ENCODE measurements at regions not wholly inside any gene's neighbourhood (a gene's known extent, or its start where the extent isn't known, plus 50 kb on each side); places are given as distances from the start of the nearest gene placed in this dataset.

DNA sequence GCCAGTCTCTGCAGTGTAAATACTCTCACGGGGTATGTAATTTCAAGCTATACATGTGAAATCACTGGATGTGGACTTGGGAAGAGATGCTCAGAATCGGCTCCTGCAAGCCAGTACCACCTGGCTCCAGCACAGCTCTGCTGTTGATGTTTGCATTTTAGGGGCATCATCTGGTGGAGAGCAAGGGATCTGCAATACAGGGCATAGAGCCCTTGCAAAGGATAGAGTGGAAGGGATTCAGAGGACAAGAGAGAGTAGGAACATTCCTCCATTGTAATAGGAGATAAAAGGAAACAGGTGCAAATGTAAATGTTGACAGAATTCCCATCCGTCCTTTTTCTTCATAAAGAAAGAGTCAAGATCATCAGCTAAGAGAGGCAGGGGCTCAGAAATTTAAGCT lies 184.1 kb downstream of the PMP22 start:
- Histone ChIP-seq H3K9ac (ENCODE audit: insufficient read depth, low read length, poor library complexity, severe bottlenecking) (no peak overlapping the region), H3K27ac (ENCODE audit: low read depth in 1 of 2, low read length in 2 of 2) (no peak overlapping the region), H3K4me2 (replicated peaks; ENCODE audit: extremely low read depth, low read length, poor library complexity, severe bottlenecking) (no peak overlapping the region), H3K27me3 (ENCODE audit: control insufficient read depth in 2 of 2, insufficient read depth in 2 of 2, low read length in 2 of 2) (no peaks in the 10 kb centered on the region), H2AFZ (ENCODE audit: insufficient read depth, low read depth, low read length, poor library complexity, severe bottlenecking) (no peak overlapping the region), H3K4me1 (ENCODE audit: control insufficient read depth in 1 of 2, insufficient read depth in 2 of 2, low read length in 2 of 2) (no peaks in the 10 kb centered on the region), H3K79me2 (ENCODE audit: insufficient read depth, low read length) (no peaks in the 10 kb centered on the region), H3K9me3 (replicated peaks in 1 of 2; ENCODE audit: control insufficient read depth in 1 of 2, insufficient read depth in 1 of 2, low read length in 2 of 2) (no peaks in the 10 kb centered on the region), H3K4me3 (replicated peaks in 1 of 3; ENCODE audit: low read depth in 2 of 3, low read length in 3 of 3) (no peak overlapping the region), H4K20me1 (ENCODE audit: insufficient read depth, low read length) (no peaks in the 10 kb centered on the region), H3K36me3 (replicated peaks in 1 of 2; ENCODE audit: control insufficient read depth in 1 of 2, insufficient read depth in 2 of 2, low read length in 2 of 2) (no peaks in the 10 kb centered on the region)
- H3K36me3 Mint-ChIP-seq: no peaks in the 10 kb centered on the region
- peaks cover 0 to 2% (median 0%) of the 10 kb centered on the region in 7 donors for H3K9me3 Mint-ChIP-seq
- DNase-seq: no peak
- 80% methylated on average over 2 of the region's 3 CpGs for WGBS (ENCODE audit: insufficient coverage)
- intact Hi-C loops (cut with micrococcal nuclease): no loop called here
- TF ChIP-seq, protein P1, sequence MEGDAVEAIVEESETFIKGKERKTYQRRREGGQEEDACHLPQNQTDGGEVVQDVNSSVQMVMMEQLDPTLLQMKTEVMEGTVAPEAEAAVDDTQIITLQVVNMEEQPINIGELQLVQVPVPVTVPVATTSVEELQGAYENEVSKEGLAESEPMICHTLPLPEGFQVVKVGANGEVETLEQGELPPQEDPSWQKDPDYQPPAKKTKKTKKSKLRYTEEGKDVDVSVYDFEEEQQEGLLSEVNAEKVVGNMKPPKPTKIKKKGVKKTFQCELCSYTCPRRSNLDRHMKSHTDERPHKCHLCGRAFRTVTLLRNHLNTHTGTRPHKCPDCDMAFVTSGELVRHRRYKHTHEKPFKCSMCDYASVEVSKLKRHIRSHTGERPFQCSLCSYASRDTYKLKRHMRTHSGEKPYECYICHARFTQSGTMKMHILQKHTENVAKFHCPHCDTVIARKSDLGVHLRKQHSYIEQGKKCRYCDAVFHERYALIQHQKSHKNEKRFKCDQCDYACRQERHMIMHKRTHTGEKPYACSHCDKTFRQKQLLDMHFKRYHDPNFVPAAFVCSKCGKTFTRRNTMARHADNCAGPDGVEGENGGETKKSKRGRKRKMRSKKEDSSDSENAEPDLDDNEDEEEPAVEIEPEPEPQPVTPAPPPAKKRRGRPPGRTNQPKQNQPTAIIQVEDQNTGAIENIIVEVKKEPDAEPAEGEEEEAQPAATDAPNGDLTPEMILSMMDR (IDR thresholded peaks at IDR 0.05): no peak
- no peak overlapping the region for H3K27ac Mint-ChIP-seq
- peaks cover 2 to 8% (median 4%) of the 10 kb centered on the region in 3 donors for H3K27me3 Mint-ChIP-seq (ENCODE audit: low read depth in 3 of 3)
- H3K4me3 Mint-ChIP-seq: no peak overlapping the region
- no peaks in the 10 kb centered on the region for H3K4me1 Mint-ChIP-seq

DNA sequence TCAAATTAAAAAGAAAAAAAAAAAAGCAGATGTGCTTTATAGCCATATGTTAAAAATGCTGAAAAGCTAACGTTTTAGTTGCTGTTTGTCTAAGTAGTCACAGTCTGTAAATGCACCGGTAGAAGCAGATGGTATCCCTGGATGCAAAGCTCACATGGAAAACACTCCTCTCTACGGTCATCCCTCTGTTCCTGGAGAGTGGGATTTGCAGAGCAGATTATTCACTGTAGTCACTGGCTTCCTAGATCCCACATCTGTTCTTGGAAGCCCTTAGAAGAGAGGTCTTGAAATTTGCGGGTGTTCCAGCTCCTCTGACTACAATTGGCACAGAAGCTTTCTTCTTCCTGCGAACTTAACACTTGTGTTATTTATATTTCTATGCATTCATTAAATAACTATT lies 186.6 kb downstream of the PMP22 start:
- H3K27me3 Mint-ChIP-seq (ENCODE audit: low read depth in 3 of 3): peaks cover 2 to 6% (median 4%) of the 10 kb centered on the region in 3 donors
- H3K27ac ChIP-seq (ENCODE audit: low read depth in 1 of 2, low read length in 2 of 2): no peak overlapping the region
- no peaks in the 10 kb centered on the region for H3K4me1 ChIP-seq (ENCODE audit: control insufficient read depth in 1 of 2, insufficient read depth in 2 of 2, low read length in 2 of 2)
- peaks cover 0 to 1% (median 0%) of the 10 kb centered on the region in 7 donors for H3K9me3 Mint-ChIP-seq
- no peaks in the 10 kb centered on the region for H3K4me1 Mint-ChIP-seq
- no peak overlapping the region for H3K4me3 ChIP-seq (replicated peaks in 1 of 3; ENCODE audit: low read depth in 2 of 3, low read length in 3 of 3)
- H3K27ac Mint-ChIP-seq: no peak overlapping the region
- H3K9me3 ChIP-seq (replicated peaks in 1 of 2; ENCODE audit: control insufficient read depth in 1 of 2, insufficient read depth in 1 of 2, low read length in 2 of 2): no peaks in the 10 kb centered on the region
- intact Hi-C loops (cut with micrococcal nuclease): no loop called here
- no peak overlapping the region for H2AFZ ChIP-seq (ENCODE audit: insufficient read depth, low read depth, low read length, poor library complexity, severe bottlenecking)
- no peak for DNase-seq
- H3K9ac ChIP-seq (ENCODE audit: insufficient read depth, low read length, poor library complexity, severe bottlenecking): no peak overlapping the region
- H3K36me3 ChIP-seq (replicated peaks in 1 of 2; ENCODE audit: control insufficient read depth in 1 of 2, insufficient read depth in 2 of 2, low read length in 2 of 2): no peaks in the 10 kb centered on the region
- WGBS (ENCODE audit: insufficient coverage): no CpG with 5 or more reads among the region's 5 CpGs
- TF ChIP-seq, protein P1 (IDR thresholded peaks at IDR 0.05): no peak
- H3K4me2 ChIP-seq (replicated peaks; ENCODE audit: extremely low read depth, low read length, poor library complexity, severe bottlenecking): no peak overlapping the region
- no peaks in the 10 kb centered on the region for H3K27me3 ChIP-seq (ENCODE audit: control insufficient read depth in 2 of 2, insufficient read depth in 2 of 2, low read length in 2 of 2)
- no peaks in the 10 kb centered on the region for H4K20me1 ChIP-seq (ENCODE audit: insufficient read depth, low read length)
- no peaks in the 10 kb centered on the region for H3K79me2 ChIP-seq (ENCODE audit: insufficient read depth, low read length)
- H3K36me3 Mint-ChIP-seq: no peaks in the 10 kb centered on the region
- no peak overlapping the region for H3K4me3 Mint-ChIP-seq
